Ascending aorta (tissue), 2 donors: ENCODE measurements at regions not wholly inside any gene's neighbourhood (a gene's known extent, or its start where the extent isn't known, plus 50 kb on each side); places are given as distances from the start of the nearest gene placed in this dataset.

Experiments used
- DNase-seq, 2 donors: peaks; one replicate each; pipeline ENCODE4 v3.0.0-alpha.2; 2019; ENCODE audit warnings: low spot score in 2 of 2
- H3K27ac ChIP-seq, 2 donors: fragments of 200-600 bp; sonication (generic); one replicate each; pipeline ENCODE4 v1.5.1; 2016 to 2017; ENCODE audit warnings: mild to moderate bottlenecking in 1 of 2
- H3K27me3 ChIP-seq: fragments of 200-600 bp; sonication (generic); one replicate; pipeline ENCODE4 v1.5.1; 2017
- H3K36me3 ChIP-seq, 2 donors: fragments of 200-600 bp; sonication (generic); one replicate each; pipeline ENCODE4 v1.5.1; 2016
- H3K4me1 ChIP-seq, 2 donors: fragments of 200-600 bp; sonication (generic); one replicate each; pipeline ENCODE4 v1.5.1; 2016 to 2017; ENCODE audit warnings: mild to moderate bottlenecking in 1 of 2
- H3K4me3 ChIP-seq, 2 donors: fragments of 200-600 bp; sonication (generic); one replicate each; pipeline ENCODE4 v1.5.1; 2016 to 2017; ENCODE audit warnings: mild to moderate bottlenecking in 1 of 2
- H3K9me3 ChIP-seq, 2 donors: fragments of 200-600 bp; sonication (generic); one replicate each; pipeline ENCODE4 v1.5.1; 2016
- CTCF ChIP-seq, 3 experiments: fragments of 200-600 bp in 2 of 3; fragments of 450-650 bp in 1 of 3; sonication (generic) in 2 of 3; IDR thresholded peaks; one replicate each; pipeline ENCODE4 v1.5.1; 2016 to 2019; ENCODE audit warnings: antibody characterized with exemption in 3 of 3, mild to moderate bottlenecking in 1 of 3, moderate library complexity in 1 of 3
- intact Hi-C: fragments of 100-400 bp; cut with DNase I; formaldehyde crosslinking; loops from one replicate; pipeline ENCODE4 v1.15.1; 2023

DNA sequence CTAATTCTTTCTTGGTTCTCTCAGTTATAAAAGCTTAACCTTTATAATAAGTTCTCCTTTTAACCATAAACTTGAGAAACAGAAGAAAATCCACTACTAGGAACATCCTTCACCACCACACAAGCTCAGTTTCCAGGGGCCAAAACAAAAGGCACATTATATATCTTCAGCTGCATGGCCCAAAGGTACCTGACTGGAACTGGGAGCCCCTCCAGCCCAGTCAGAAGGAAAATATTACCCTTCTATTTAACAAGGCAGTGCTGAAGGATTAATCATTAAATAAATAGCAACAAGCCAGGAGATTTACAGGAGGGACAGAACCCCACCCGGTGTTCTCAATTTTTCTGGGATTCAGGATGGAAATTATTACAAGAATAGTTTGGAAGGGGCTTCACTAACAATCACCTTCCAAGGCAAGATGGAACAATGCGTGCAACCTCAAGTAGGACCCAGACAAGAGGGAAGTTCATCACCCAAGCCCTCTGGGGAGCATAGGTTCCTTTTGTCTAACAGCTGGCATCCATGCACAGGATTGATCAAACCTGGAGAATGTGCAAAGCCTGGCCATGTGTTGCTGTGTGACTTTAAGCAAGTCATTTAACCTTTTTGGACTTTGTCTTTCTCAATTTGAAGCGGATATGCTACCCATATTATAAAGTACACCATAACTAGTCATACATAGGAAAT is 159.6 kb upstream of the SETBP1 start:
- no peak for TF ChIP-seq CTCF (IDR thresholded peaks at IDR 0.05)
- H3K9me3 ChIP-seq = no peaks in the 10 kb centered on the region
- intact Hi-C loops = no loop called here
- no peak overlapping the region for H3K4me3 ChIP-seq
- no peak overlapping the region for H3K27ac ChIP-seq
- H3K36me3 ChIP-seq = no peaks in the 10 kb centered on the region
- no peak for DNase-seq
- peaks cover 0 to 3% of the 10 kb centered on the region in 2 donors for H3K4me1 ChIP-seq
- H3K27me3 ChIP-seq = no peaks in the 10 kb centered on the region

GRCh38 chr18:44521668-44522022 is 159.0 kb upstream of the SETBP1 start:
- TF ChIP-seq CTCF (IDR thresholded peaks at IDR 0.05) = no peak
- Histone ChIP-seq H3K9me3 (no peaks in the 10 kb centered on the region), H3K27ac (no peak overlapping the region), H3K4me1 (peaks cover 0 to 3% of the 10 kb centered on the region in 2 donors), H3K4me3 (no peak overlapping the region), H3K27me3 (no peaks in the 10 kb centered on the region), H3K36me3 (no peaks in the 10 kb centered on the region)
- DNase-seq = no peak
- intact Hi-C loops = no loop called here

- Histone ChIP-seq H3K36me3 (no peaks in the 10 kb centered on the region), H3K4me1 (no peaks in the 10 kb centered on the region), H3K4me3 (no peak overlapping the region), H3K27ac (no peak overlapping the region), H3K9me3 (no peaks in the 10 kb centered on the region), H3K27me3 (no peaks in the 10 kb centered on the region)
- intact Hi-C loops = no loop called here
- no peak for DNase-seq
- TF ChIP-seq CTCF (IDR thresholded peaks at IDR 0.05) = no peak
Observed at GRCh38 chr18:44526705-44527415, 153.8 kb upstream of the SETBP1 start.

GRCh38 chr18:44533071-44533470 is 147.6 kb upstream of the SETBP1 start:
- H3K27ac ChIP-seq = no peak overlapping the region
- peaks cover 0 to 6% of the 10 kb centered on the region in 2 donors for H3K4me1 ChIP-seq
- intact Hi-C loops = no loop called here
- no peaks in the 10 kb centered on the region for H3K9me3 ChIP-seq
- DNase-seq = no peak
- TF ChIP-seq CTCF (IDR thresholded peaks at IDR 0.05) = no peak
- no peaks in the 10 kb centered on the region for H3K27me3 ChIP-seq
- H3K36me3 ChIP-seq = no peaks in the 10 kb centered on the region
- H3K4me3 ChIP-seq = no peak overlapping the region

GRCh38 chr18:44536046-44536445 is 144.6 kb upstream of the SETBP1 start:
- Histone ChIP-seq H3K4me3 (no peak overlapping the region), H3K27me3 (no peaks in the 10 kb centered on the region), H3K36me3 (no peaks in the 10 kb centered on the region), H3K4me1 (peaks cover 0 to 6% of the 10 kb centered on the region in 2 donors), H3K27ac (no peak overlapping the region), H3K9me3 (no peaks in the 10 kb centered on the region)
- TF ChIP-seq CTCF (IDR thresholded peaks at IDR 0.05) = no peak
- intact Hi-C loops = loop anchor here (5.0 kb wide), 1 partner anchor 61 kb away; no protein-coding TSS in a partner anchor
- DNase-seq = no peak
